ENCODE measurements at regions not wholly inside any gene's neighbourhood (a gene's known extent, or its start where the extent isn't known, plus 50 kb on each side); places are given as distances from the start of the nearest gene placed in this dataset.

DNA sequence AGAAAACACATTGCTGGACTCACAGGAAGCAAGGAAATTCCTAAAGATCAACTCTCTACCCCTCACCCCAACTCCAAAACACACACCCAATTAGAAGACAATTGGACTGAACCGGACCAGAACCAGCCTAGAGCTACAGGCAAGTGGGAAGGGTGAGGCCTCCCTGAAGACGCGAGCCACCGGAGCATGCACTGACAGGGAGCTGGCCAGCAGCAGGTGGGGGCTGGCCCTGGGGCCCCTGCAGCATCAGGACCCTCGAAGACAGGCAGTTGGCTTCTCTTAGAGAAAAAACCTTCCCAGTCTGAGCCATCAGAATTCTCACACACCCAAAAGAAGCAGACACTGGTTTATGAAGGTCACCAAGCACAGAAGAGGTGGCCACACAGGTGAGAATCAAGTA is 209.5 kb upstream of the DIO3 start:
- Histone ChIP-seq H3K36me3 (ENCODE audit: control insufficient read depth, insufficient read depth, low read length) (no peaks in the 10 kb centered on the region), H3K27ac (ENCODE audit: low read length) (no peak overlapping the region), H3K4me1 (ENCODE audit: control insufficient read depth, insufficient read depth, low read length) (no peaks in the 10 kb centered on the region), H3K4me3 (ENCODE audit: low read length) (no peak overlapping the region), H3K9me3 (ENCODE audit: control insufficient read depth, insufficient read depth, low read length) (peaks cover 15% of the 10 kb centered on the region), H3K27me3 (ENCODE audit: control insufficient read depth, insufficient read depth, low read length) (peaks cover 3% of the 10 kb centered on the region)
- intact Hi-C loops (cut with micrococcal nuclease), result no loop called here
- ATAC-seq, result no peak
- Mint-ChIP-seq H3K27ac (no peak overlapping the region), H3K4me3 (no peak overlapping the region), H3K36me3 (no peaks in the 10 kb centered on the region), H3K27me3 (ENCODE audit: low read depth in 2 of 2) (peaks cover 11 to 14% of the 10 kb centered on the region in 2 donors), H3K9me3 (peaks cover 2% of the 10 kb centered on the region in 2 donors), H3K4me1 (no peaks in the 10 kb centered on the region)
- TF ChIP-seq, protein P1, sequence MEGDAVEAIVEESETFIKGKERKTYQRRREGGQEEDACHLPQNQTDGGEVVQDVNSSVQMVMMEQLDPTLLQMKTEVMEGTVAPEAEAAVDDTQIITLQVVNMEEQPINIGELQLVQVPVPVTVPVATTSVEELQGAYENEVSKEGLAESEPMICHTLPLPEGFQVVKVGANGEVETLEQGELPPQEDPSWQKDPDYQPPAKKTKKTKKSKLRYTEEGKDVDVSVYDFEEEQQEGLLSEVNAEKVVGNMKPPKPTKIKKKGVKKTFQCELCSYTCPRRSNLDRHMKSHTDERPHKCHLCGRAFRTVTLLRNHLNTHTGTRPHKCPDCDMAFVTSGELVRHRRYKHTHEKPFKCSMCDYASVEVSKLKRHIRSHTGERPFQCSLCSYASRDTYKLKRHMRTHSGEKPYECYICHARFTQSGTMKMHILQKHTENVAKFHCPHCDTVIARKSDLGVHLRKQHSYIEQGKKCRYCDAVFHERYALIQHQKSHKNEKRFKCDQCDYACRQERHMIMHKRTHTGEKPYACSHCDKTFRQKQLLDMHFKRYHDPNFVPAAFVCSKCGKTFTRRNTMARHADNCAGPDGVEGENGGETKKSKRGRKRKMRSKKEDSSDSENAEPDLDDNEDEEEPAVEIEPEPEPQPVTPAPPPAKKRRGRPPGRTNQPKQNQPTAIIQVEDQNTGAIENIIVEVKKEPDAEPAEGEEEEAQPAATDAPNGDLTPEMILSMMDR (IDR thresholded peaks at IDR 0.05), result no peak
- no peak for DNase-seq
- WGBS (ENCODE audit: insufficient coverage), result 88% methylated on average over 5 of the region's 5 CpGs

DNA sequence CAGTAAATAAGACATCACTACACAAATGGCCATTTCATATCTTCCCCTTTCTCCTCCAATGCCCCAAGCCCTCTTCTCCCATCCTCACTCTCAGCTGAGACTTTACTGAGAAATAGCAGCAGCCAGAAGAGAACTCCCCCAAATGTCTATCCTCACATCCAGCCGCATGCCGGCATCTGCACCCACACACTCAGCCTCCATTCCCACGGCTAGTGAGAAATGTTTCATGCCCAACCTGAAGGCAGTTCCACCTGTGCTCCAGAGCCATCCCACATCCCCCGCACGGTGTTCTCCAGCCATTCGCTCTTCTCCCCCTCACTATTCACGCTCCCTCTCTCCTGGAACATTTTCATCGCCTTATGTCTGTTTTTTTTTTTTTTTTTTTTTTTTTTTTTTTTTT is 208.7 kb upstream of the DIO3 start:
- peaks cover 11 to 14% of the 10 kb centered on the region in 2 donors for H3K27me3 Mint-ChIP-seq (ENCODE audit: low read depth in 2 of 2)
- Histone ChIP-seq H3K36me3 (ENCODE audit: control insufficient read depth, insufficient read depth, low read length) (no peaks in the 10 kb centered on the region), H3K4me3 (ENCODE audit: low read length) (no peak overlapping the region), H3K9me3 (ENCODE audit: control insufficient read depth, insufficient read depth, low read length) (peaks cover 18% of the 10 kb centered on the region), H3K4me1 (ENCODE audit: control insufficient read depth, insufficient read depth, low read length) (no peaks in the 10 kb centered on the region), H3K27me3 (ENCODE audit: control insufficient read depth, insufficient read depth, low read length) (peaks cover 3% of the 10 kb centered on the region), H3K27ac (ENCODE audit: low read length) (no peak overlapping the region)
- no peak for ATAC-seq
- no peak overlapping the region for H3K4me3 Mint-ChIP-seq
- intact Hi-C loops (cut with micrococcal nuclease), result no loop called here
- TF ChIP-seq, protein P1 (IDR thresholded peaks at IDR 0.05), result no peak
- WGBS (ENCODE audit: insufficient coverage), result 88% methylated on average over 6 of the region's 8 CpGs
- DNase-seq, result no peak
- no peak overlapping the region for H3K27ac Mint-ChIP-seq
- H3K9me3 Mint-ChIP-seq, result peaks cover 2% of the 10 kb centered on the region in 2 donors
- H3K36me3 Mint-ChIP-seq, result no peaks in the 10 kb centered on the region
- H3K4me1 Mint-ChIP-seq, result no peaks in the 10 kb centered on the region

DNA sequence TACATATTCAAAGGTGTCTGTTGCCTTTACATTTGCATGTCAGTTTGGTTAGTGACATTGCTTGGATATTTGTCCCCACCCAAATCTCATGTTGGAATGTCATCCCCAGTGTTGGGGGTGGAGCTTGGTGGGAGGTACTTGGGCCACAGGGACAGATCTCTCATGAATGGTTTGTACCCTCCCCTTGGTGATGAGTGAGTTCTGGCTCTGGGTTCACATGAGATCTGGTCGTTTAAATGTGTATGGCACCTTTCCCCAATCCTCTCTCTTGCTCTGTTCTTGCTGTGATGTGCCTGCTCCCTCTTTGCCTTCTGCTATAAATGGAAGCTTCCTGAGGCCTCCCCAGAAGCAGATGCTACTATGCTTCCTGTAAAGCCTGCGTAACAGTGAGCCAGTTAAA is 207.9 kb upstream of the DIO3 start:
- ATAC-seq, result no peak
- Histone ChIP-seq H3K36me3 (ENCODE audit: control insufficient read depth, insufficient read depth, low read length) (no peaks in the 10 kb centered on the region), H3K4me3 (ENCODE audit: low read length) (no peak overlapping the region), H3K9me3 (ENCODE audit: control insufficient read depth, insufficient read depth, low read length) (peaks cover 15% of the 10 kb centered on the region), H3K27ac (ENCODE audit: low read length) (no peak overlapping the region), H3K4me1 (ENCODE audit: control insufficient read depth, insufficient read depth, low read length) (no peaks in the 10 kb centered on the region), H3K27me3 (ENCODE audit: control insufficient read depth, insufficient read depth, low read length) (peaks cover 3% of the 10 kb centered on the region)
- Mint-ChIP-seq H3K27ac (no peak overlapping the region), H3K27me3 (ENCODE audit: low read depth in 2 of 2) (peaks cover 12 to 14% of the 10 kb centered on the region in 2 donors), H3K4me3 (no peak overlapping the region), H3K36me3 (no peaks in the 10 kb centered on the region), H3K9me3 (peaks cover 2% of the 10 kb centered on the region in 2 donors), H3K4me1 (no peaks in the 10 kb centered on the region)
- intact Hi-C loops (cut with micrococcal nuclease), result no loop called here
- DNase-seq, result no peak
- 91% methylated on average over 1 of the region's 2 CpGs for WGBS (ENCODE audit: insufficient coverage)
- TF ChIP-seq, protein P1 (IDR thresholded peaks at IDR 0.05), result no peak

DNA sequence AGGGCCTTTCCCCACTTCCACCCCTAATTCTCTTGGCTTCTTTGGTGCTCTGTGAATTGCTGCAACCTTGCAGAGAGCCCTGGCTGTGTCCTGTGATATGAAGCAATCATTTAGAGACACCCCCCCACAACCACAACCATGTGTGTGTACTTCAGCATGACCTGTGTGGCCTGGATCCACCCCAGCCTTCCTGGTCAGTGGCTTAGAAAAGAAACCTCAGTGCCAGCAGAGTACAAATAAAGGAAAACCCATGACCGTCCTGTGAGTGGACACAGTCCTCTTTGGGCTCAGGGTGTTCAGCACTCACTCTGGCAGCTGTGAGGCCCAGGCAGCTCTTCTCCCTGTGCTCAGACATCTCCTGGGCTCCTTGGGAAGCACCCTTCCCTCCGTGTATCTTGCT is 206.6 kb upstream of the DIO3 start:
- Histone ChIP-seq H3K9me3 (ENCODE audit: control insufficient read depth, insufficient read depth, low read length) (peaks cover 7% of the 10 kb centered on the region), H3K4me3 (ENCODE audit: low read length) (no peak overlapping the region), H3K36me3 (ENCODE audit: control insufficient read depth, insufficient read depth, low read length) (no peaks in the 10 kb centered on the region), H3K27me3 (ENCODE audit: control insufficient read depth, insufficient read depth, low read length) (peaks cover 3% of the 10 kb centered on the region), H3K4me1 (ENCODE audit: control insufficient read depth, insufficient read depth, low read length) (no peaks in the 10 kb centered on the region), H3K27ac (ENCODE audit: low read length) (no peak overlapping the region)
- TF ChIP-seq, protein P1 (IDR thresholded peaks at IDR 0.05), result no peak
- Mint-ChIP-seq H3K36me3 (no peaks in the 10 kb centered on the region), H3K4me1 (no peaks in the 10 kb centered on the region), H3K4me3 (no peak overlapping the region), H3K27me3 (ENCODE audit: low read depth in 2 of 2) (peaks cover 17 to 20% of the 10 kb centered on the region in 2 donors), H3K27ac (no peak overlapping the region), H3K9me3 (peaks cover 2% of the 10 kb centered on the region in 2 donors)
- no peak for ATAC-seq
- WGBS (ENCODE audit: insufficient coverage), result 93% methylated on average over 2 of the region's 2 CpGs
- intact Hi-C loops (cut with micrococcal nuclease), result no loop called here
- DNase-seq, result no peak
